ENCODE measurements at regions not wholly inside any gene's neighbourhood (a gene's known extent, or its start where the extent isn't known, plus 50 kb on each side); places are given as distances from the start of the nearest gene placed in this dataset.

DNA sequence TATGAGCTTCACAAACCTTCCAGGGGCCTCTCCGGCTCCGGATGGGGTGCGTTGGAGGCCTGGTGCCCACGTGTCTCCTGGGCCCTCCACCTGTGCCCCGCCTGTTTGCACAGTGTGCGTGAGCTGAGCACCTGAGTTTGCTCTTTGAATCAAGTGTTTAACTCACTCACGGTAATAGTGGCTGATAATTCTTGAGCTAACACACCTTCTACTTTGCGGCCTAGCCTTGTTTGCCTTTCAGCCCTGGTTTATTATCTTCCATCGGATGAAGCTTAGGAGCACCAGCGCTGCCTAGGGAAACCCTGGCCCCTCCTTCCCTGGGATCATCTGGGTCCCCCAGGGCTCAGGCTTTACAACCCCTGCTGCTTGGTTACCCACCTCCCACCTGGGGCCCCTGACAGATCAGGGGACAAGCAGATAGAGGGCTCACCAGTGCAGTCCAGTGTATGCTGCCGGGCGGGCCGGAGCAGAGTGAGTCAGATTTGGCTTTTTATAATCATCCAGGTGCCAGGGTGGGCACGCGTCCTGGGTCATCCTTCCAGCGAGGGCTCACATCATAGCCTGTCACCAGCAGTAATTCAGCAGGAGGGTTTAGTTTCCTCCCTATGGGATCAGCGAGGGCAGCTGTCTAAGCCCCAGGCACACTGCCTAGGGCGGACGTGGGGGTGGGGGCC is 62.8 kb upstream of the RFLNA start:
- H3K4me1 Mint-ChIP-seq: no peaks in the 10 kb centered on the region
- no peak for ATAC-seq (replicated peaks)
- H3K9me3 Mint-ChIP-seq: peaks cover 5% of the 10 kb centered on the region
- no peak overlapping the region for H3K27ac Mint-ChIP-seq
- H3K4me3 Mint-ChIP-seq: no peak overlapping the region
- no peaks in the 10 kb centered on the region for H3K36me3 Mint-ChIP-seq (ENCODE audit: low read depth)
- H3K27me3 Mint-ChIP-seq: peaks cover 4% of the 10 kb centered on the region

DNA sequence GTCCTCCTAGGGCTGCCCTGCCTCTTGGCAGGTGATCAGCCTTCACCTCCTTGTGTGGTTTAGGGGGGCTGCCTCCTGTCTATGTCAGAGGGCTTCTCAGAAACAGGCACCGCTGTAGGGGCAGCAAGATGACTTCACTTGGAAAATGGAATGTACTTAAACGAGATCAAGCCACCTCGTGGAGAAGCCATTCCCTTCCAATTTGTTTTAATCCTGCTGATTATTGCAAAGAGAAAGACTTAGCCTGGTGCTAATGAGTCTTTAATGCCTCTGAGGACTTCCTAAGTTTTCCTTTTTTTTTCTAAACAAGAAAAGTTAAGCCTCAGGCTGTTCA is 62.3 kb upstream of the RFLNA start:
- Mint-ChIP-seq H3K9me3 (peaks cover 5% of the 10 kb centered on the region), H3K4me3 (no peak overlapping the region), H3K4me1 (no peaks in the 10 kb centered on the region), H3K27me3 (peaks cover 3% of the 10 kb centered on the region), H3K36me3 (ENCODE audit: low read depth) (no peaks in the 10 kb centered on the region), H3K27ac (no peak overlapping the region)
- ATAC-seq (replicated peaks): no peak

DNA sequence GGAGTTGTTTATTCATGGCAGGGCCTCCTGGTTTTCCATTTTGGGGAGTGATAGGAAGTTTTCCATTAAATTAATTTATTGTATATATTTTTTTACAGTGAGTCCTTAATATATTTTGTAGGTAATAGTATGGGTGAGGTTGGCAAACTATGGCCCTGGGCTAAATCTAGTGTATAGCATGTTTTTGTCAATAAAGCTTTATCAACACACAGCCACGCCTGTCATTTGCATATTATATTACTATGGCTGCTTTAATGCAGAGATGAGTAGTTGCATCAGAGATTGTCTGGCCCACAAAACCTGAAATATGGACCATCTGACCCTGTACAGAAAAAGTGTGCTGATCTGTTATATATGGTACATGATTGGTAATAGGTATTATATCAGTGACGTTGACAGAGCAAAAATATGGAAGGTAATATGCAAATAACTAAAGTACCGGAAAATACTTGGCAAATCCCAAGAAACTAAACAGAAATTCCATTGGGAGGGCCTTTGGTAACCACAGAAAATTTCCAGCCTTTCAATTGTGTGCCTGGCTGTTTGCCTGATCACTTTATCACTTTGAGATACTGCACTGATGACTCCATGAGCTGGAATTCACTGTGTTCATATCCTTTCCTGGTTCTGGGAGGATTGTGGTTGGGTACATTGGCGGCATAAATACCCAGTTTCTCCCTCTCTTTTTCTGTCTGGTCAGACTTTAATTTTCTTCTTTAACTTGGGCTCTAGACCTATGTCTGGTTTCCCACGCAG is 61.7 kb upstream of the RFLNA start:
- Mint-ChIP-seq H3K9me3 (peaks cover 5% of the 10 kb centered on the region), H3K27ac (no peak overlapping the region), H3K4me1 (no peaks in the 10 kb centered on the region), H3K4me3 (no peak overlapping the region), H3K27me3 (peaks cover 3% of the 10 kb centered on the region), H3K36me3 (ENCODE audit: low read depth) (no peaks in the 10 kb centered on the region)
- ATAC-seq (replicated peaks): no peak

DNA sequence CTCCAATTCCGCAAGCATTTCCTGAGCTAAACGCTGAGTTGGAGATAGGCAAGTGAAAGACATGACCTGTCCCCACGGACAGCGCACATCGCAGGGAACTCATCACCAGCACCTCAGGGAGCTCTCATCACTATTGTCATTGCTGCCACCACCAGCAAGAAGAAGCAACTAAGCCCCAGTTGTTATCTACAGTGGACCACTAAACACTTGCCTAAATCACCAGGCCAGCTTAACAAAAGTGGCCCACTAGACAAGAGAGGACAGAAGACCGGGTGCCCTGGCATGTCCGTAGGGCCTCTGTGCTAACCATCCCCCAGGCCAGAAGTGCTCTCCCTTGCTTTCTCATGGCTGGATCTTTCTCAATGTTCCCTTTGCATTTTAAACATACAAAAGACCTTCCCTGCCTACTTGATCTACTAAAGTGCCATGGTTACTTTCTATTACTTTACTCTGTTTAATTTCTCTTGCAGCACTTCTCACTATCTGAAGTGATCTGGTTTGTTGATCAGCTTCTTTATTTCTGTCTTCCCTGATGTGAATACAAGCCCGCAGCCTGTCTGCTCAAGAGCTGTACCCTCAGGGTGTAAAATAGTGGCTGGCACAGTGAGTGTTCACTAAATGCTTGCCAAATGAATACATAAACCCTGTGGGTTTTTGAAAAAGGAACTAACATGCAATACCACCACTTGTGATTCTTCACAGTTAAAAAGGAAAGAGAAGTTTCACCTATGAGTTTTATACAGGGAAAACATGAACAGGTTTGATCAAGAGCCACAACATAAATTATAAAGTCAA is 60.9 kb upstream of the RFLNA start:
- ATAC-seq (replicated peaks): no peak
- Mint-ChIP-seq H3K9me3 (peaks cover 5% of the 10 kb centered on the region), H3K4me3 (no peak overlapping the region), H3K27me3 (peaks cover 3% of the 10 kb centered on the region), H3K4me1 (no peaks in the 10 kb centered on the region), H3K27ac (no peak overlapping the region), H3K36me3 (ENCODE audit: low read depth) (no peaks in the 10 kb centered on the region)

DNA sequence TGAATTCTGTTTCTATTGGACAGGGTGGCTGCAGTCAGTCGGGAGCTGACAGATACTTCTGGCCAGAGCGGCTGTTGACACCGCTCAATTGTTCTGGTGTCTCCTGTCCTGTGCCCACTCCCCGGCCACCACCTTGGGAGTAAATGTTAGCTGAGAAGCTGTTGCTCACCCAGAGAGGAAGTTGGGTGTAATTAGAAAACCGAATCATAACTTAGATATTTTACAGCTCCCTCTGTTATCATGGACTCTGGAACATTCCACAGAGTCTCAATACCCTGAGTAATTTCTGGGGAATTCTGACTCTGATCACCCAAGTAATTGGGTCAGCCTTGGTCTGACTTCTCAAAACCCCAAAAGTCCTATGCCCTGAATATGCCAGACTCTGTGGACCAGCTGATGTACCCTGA is 58.3 kb upstream of the RFLNA start:
- Mint-ChIP-seq H3K36me3 (ENCODE audit: low read depth) (no peaks in the 10 kb centered on the region), H3K4me1 (no peaks in the 10 kb centered on the region), H3K4me3 (no peak overlapping the region), H3K9me3 (peaks cover 5% of the 10 kb centered on the region), H3K27ac (no peak overlapping the region), H3K27me3 (peaks cover 3% of the 10 kb centered on the region)
- no peak for ATAC-seq (replicated peaks)

DNA sequence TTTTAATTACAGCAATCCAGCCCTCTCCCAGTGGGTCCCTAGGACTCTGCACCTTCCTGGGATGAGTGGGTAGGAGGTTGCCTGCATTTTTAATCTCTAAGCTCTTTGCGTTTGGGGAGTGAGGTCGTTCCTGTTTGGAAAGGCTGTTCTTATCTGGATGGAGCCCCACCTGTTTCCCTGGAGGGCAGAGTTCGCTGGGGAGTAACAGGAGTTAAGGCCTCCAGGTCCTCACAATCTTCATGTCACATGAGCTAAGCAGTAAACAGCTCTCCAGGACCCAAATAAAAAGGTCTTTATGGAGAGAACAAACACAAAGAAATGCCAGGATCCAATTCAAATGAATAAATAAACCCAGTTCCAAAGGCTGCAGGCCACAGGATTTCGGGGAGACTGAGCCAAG is 56.0 kb upstream of the RFLNA start:
- no peak for ATAC-seq (replicated peaks)
- Mint-ChIP-seq H3K4me1 (no peaks in the 10 kb centered on the region), H3K9me3 (peaks cover 5% of the 10 kb centered on the region), H3K27ac (no peak overlapping the region), H3K36me3 (ENCODE audit: low read depth) (no peaks in the 10 kb centered on the region), H3K27me3 (peaks cover 3% of the 10 kb centered on the region), H3K4me3 (no peak overlapping the region)

- H3K4me1 Mint-ChIP-seq: no peaks in the 10 kb centered on the region
- H3K9me3 Mint-ChIP-seq: peaks cover 3% of the 10 kb centered on the region
- no peak overlapping the region for H3K27ac Mint-ChIP-seq
- H3K27me3 Mint-ChIP-seq: peaks cover 3% of the 10 kb centered on the region
- no peak overlapping the region for H3K4me3 Mint-ChIP-seq
- H3K36me3 Mint-ChIP-seq (ENCODE audit: low read depth): no peaks in the 10 kb centered on the region
- ATAC-seq (replicated peaks): peak; percentile 35
Measured at GRCh38 chr12:124240493-124240892, 54.4 kb upstream of the RFLNA start.

- H3K27ac Mint-ChIP-seq: no peak overlapping the region
- no peak for ATAC-seq (replicated peaks)
- H3K36me3 Mint-ChIP-seq (ENCODE audit: low read depth): no peaks in the 10 kb centered on the region
- no peaks in the 10 kb centered on the region for H3K4me1 Mint-ChIP-seq
- H3K27me3 Mint-ChIP-seq: peaks cover 3% of the 10 kb centered on the region
- H3K4me3 Mint-ChIP-seq: no peak overlapping the region
- H3K9me3 Mint-ChIP-seq: peaks cover 3% of the 10 kb centered on the region
Measured at GRCh38 chr12:124241776-124242528, 52.9 kb upstream of the RFLNA start.

- H3K4me3 Mint-ChIP-seq: no peak overlapping the region
- H3K27me3 Mint-ChIP-seq: peaks cover 7% of the 10 kb centered on the region
Measured at GRCh38 chr12:124242529-124243065, 52.3 kb upstream of the RFLNA start.

DNA sequence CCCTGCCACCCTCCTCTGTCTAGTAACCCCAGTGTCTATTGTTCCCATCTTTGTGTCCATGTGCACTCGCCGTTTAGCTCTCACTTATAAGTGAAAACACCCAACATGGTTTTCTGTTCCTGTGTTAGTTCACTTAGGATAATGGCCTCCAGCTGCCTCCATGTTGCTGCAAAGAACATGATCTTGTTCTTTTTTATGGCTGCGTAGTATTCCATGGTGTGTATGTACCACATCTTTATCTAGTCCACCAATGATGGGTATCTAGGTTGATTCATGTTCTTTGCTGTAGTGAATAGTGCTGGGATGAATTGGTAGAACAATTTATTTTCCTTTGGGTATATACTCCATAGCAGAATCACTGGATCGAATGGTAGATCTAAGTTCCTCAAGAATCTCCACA is 51.0 kb upstream of the RFLNA start:
- Mint-ChIP-seq H3K4me3 (no peak overlapping the region), H3K9me3 (peaks cover 3% of the 10 kb centered on the region), H3K27me3 (peaks cover 11% of the 10 kb centered on the region), H3K27ac (no peak overlapping the region), H3K36me3 (ENCODE audit: low read depth) (no peaks in the 10 kb centered on the region), H3K4me1 (no peaks in the 10 kb centered on the region)
- no peak for ATAC-seq (replicated peaks)

More at GRCh38 chr12:124242529-124243065, 52.3 kb upstream of the RFLNA start:
- no peak for ATAC-seq (replicated peaks)
- Mint-ChIP-seq H3K36me3 (ENCODE audit: low read depth) (no peaks in the 10 kb centered on the region), H3K4me1 (no peaks in the 10 kb centered on the region), H3K9me3 (peaks cover 3% of the 10 kb centered on the region), H3K27ac (no peak overlapping the region)

Measured in activated T-helper 17 cell treated with anti-CD3 and anti-CD28 coated beads, Interleukin-2, amount 50 U/mL, for 72 hours (primary cell).